ENCODE measurements at regions not wholly inside any gene's neighbourhood (a gene's known extent, or its start where the extent isn't known, plus 50 kb on each side); places are given as distances from the start of the nearest gene placed in this dataset.

- no peak for TF ChIP-seq CTCF (conservative IDR thresholded peaks at IDR 0.05; ENCODE audit: low read depth, low read length)
- TF ChIP-seq EZH2 (IDR thresholded peaks at IDR 0.05; ENCODE audit: borderline replicate concordance, low read depth, low read length, poor library complexity, severe bottlenecking), result no peak
Measured at GRCh38 chrX:14448406-14448805, 80.9 kb upstream of the GLRA2 start.

Measured in A673 (cell line).